HL-60/S4 treated with phorbol 12-myristate 13-acetate at 8.2 ng/mL for 4 days and 3 days (cell line): ENCODE measurements at regions not wholly inside any gene's neighbourhood (a gene's known extent, or its start where the extent isn't known, plus 50 kb on each side); places are given as distances from the start of the nearest gene placed in this dataset.
"Not testable (repeated sequence)": the region's sequence is repeated elsewhere in the genome, so short reads cannot be mapped to it uniquely, and the experiment has no call there.

Experiments used
- in situ Hi-C: fragments of 300-500 bp; cut with MboI; formaldehyde crosslinking; loops from 2 replicates; pipeline ENCODE4 v1.15.0; 2022; ENCODE audit warnings: low sequenced_read_pairs

- in situ Hi-C loops: no loop called here
Measured at GRCh38 chr14:22231018-22231417, 358.0 kb downstream of the DAD1 start.

GRCh38 chr14:22230517-22230916 is 358.5 kb downstream of the DAD1 start:
- in situ Hi-C loops: no loop called here

- in situ Hi-C loops: no loop called here
Measured at GRCh38 chr14:22227084-22227483, 361.9 kb downstream of the DAD1 start.

- in situ Hi-C loops: no loop called here
Measured at GRCh38 chr14:22226381-22226780, 362.6 kb downstream of the DAD1 start.

GRCh38 chr14:22225516-22226140 is 363.4 kb downstream of the DAD1 start:
- in situ Hi-C loops: no loop called here

- in situ Hi-C loops: no loop called here
Measured at GRCh38 chr14:22221508-22221907, 367.5 kb downstream of the DAD1 start.

- in situ Hi-C loops: no loop called here
Measured at GRCh38 chr14:22220427-22220826, 368.6 kb downstream of the DAD1 start.

- in situ Hi-C loops: no loop called here
Measured at GRCh38 chr14:22218728-22219127, 370.3 kb downstream of the DAD1 start.

GRCh38 chr14:22213120-22213519 is 375.9 kb downstream of the DAD1 start:
- in situ Hi-C loops: no loop called here

GRCh38 chr14:22210906-22211305 is 378.1 kb downstream of the DAD1 start:
- in situ Hi-C loops: no loop called here

- in situ Hi-C loops: no loop called here
Measured at GRCh38 chr14:22210026-22210425, 379.0 kb downstream of the DAD1 start.

- in situ Hi-C loops: no loop called here
Measured at GRCh38 chr14:22203036-22203435, 386.0 kb downstream of the DAD1 start.

- in situ Hi-C loops: no loop called here
Measured at GRCh38 chr14:22202313-22202712, 386.7 kb downstream of the DAD1 start.

- in situ Hi-C loops: no loop called here
Measured at GRCh38 chr14:22200977-22201605, 387.9 kb downstream of the DAD1 start.

- in situ Hi-C loops: not testable (repeated sequence)
Measured at GRCh38 chr14:22200131-22200530, 388.9 kb downstream of the DAD1 start.

GRCh38 chr14:22194664-22195063 is 394.4 kb downstream of the DAD1 start:
- in situ Hi-C loops: no loop called here

- in situ Hi-C loops: no loop called here
Measured at GRCh38 chr14:22190411-22191191, 398.4 kb downstream of the DAD1 start.

GRCh38 chr14:22189881-22190280 is 399.1 kb downstream of the DAD1 start:
- in situ Hi-C loops: no loop called here

GRCh38 chr14:22188318-22188717 is 400.7 kb downstream of the DAD1 start:
- in situ Hi-C loops: no loop called here

GRCh38 chr14:22185789-22186188 is 403.2 kb downstream of the DAD1 start:
- in situ Hi-C loops: no loop called here

GRCh38 chr14:22185191-22185590 is 403.8 kb downstream of the DAD1 start:
- in situ Hi-C loops: no loop called here

- in situ Hi-C loops: no loop called here
Measured at GRCh38 chr14:22184830-22185168, 404.2 kb downstream of the DAD1 start.
